H1 (cell line): ENCODE measurements at regions not wholly inside any gene's neighbourhood (a gene's known extent, or its start where the extent isn't known, plus 50 kb on each side); places are given as distances from the start of the nearest gene placed in this dataset.

ENCODE experiments used
- ASH2L ChIP-seq: fragments of 200-600, 300-600 bp; sonication (generic); IDR thresholded peaks from one replicate; pipeline ENCODE4 v1.7.1; 2017; ENCODE audit warnings: low read length
- BACH1 ChIP-seq: IDR thresholded peaks from 2 replicates; pipeline ENCODE4 v1.6.1; 2012; ENCODE audit warnings: low read length, improper control_type of control experiment
- BRCA1 ChIP-seq: IDR thresholded peaks from 2 replicates; pipeline ENCODE4 v1.6.1; 2012; ENCODE audit warnings: low read depth, low read length, improper control_type of control experiment
- CEBPB ChIP-seq: IDR thresholded peaks from 2 replicates; pipeline ENCODE4 v1.6.1; 2012; ENCODE audit warnings: low read depth, low read length
- CTBP2 ChIP-seq: IDR thresholded peaks from 2 replicates; pipeline ENCODE4 v1.7.0; 2011; ENCODE audit warnings: borderline replicate concordance, mild to moderate bottlenecking, moderate library complexity, mixed read lengths, low read length; ENCODE audit not compliant: insufficient read depth, insufficient read length
- CTCF ChIP-seq, 3 experiments: IDR thresholded peaks; 1 replicate in 2 of 3; 2 replicates in 1 of 3; pipeline versions ENCODE4 v1.5.1 to v1.6.1; 2011; ENCODE audit warnings: low read length in 3 of 3, mild to moderate bottlenecking in 3 of 3, inconsistent platforms in 2 of 3, low read depth in 1 of 3, moderate library complexity in 1 of 3; ENCODE audit not compliant: insufficient read depth in 1 of 3; ENCODE audit errors: control extremely low read depth in 1 of 3
- GABPA ChIP-seq: IDR thresholded peaks from 2 replicates; pipeline ENCODE4 v1.6.1; 2011; ENCODE audit warnings: mild to moderate bottlenecking, low read length, moderate library complexity, borderline replicate concordance; ENCODE audit not compliant: insufficient read depth
- HDAC2 ChIP-seq, 2 experiments: fragments of 300-600 bp in 1 of 2; sonication (generic) in 1 of 2; IDR thresholded peaks; 2 replicates each; pipeline ENCODE4 v1.6.1; 2011 to 2012; ENCODE audit warnings: low read depth in 2 of 2, low read length in 2 of 2, mild to moderate bottlenecking in 2 of 2, moderate library complexity in 2 of 2, borderline replicate concordance in 1 of 2, inconsistent platforms in 1 of 2
- JUND ChIP-seq: IDR thresholded peaks from 2 replicates; pipeline ENCODE4 v1.6.1; 2011; ENCODE audit warnings: mild to moderate bottlenecking, improper control_type of control experiment, low read length
- POLR2A ChIP-seq, 2 experiments: IDR thresholded peaks; 1 replicate in 1 of 2; 2 replicates in 1 of 2; pipeline ENCODE4 v1.6.1; 2011; ENCODE audit warnings: low read depth in 2 of 2, low read length in 2 of 2, mild to moderate bottlenecking in 2 of 2; ENCODE audit errors: control extremely low read depth in 1 of 2
- POLR2AphosphoS5 ChIP-seq: IDR thresholded peaks from 2 replicates; pipeline ENCODE4 v1.6.1; 2011; ENCODE audit warnings: low read depth, low read length
- RXRA ChIP-seq: IDR thresholded peaks from 2 replicates; pipeline ENCODE4 v1.6.1; 2011; ENCODE audit warnings: low read depth, mild to moderate bottlenecking, low read length, moderate library complexity; ENCODE audit not compliant: insufficient read depth
- YY1 ChIP-seq: IDR thresholded peaks from 2 replicates; pipeline ENCODE4 v1.6.1; 2011; ENCODE audit warnings: low read depth, mild to moderate bottlenecking, low read length

- TF ChIP-seq BRCA1: no peak
- no peak for TF ChIP-seq YY1
- TF ChIP-seq CTCF (IDR thresholded peaks at IDR 0.05; ENCODE audit: control extremely low read depth in 1 of 3, insufficient read depth in 1 of 3, low read depth in 1 of 3, low read length in 3 of 3): no peak
- no peak for TF ChIP-seq CTBP2
- TF ChIP-seq POLR2A (IDR thresholded peaks at IDR 0.05; ENCODE audit: control extremely low read depth in 1 of 2, low read depth in 2 of 2, low read length in 2 of 2): no peak
- TF ChIP-seq CEBPB: no peak
- TF ChIP-seq ASH2L: no peak
- no peak for TF ChIP-seq GABPA
- TF ChIP-seq BACH1: no peak
- no peak for TF ChIP-seq RXRA
- TF ChIP-seq JUND: no peak
- no peak for TF ChIP-seq HDAC2 (IDR thresholded peaks at IDR 0.05; ENCODE audit: borderline replicate concordance in 1 of 2, low read depth in 2 of 2, low read length in 2 of 2)
- TF ChIP-seq POLR2AphosphoS5: no peak
Observed at GRCh38 chr13:87906411-87906810, 235.2 kb downstream of the SLITRK5 start.
